ENCODE measurements at regions not wholly inside any gene's neighbourhood (a gene's known extent, or its start where the extent isn't known, plus 50 kb on each side); places are given as distances from the start of the nearest gene placed in this dataset.

DNA sequence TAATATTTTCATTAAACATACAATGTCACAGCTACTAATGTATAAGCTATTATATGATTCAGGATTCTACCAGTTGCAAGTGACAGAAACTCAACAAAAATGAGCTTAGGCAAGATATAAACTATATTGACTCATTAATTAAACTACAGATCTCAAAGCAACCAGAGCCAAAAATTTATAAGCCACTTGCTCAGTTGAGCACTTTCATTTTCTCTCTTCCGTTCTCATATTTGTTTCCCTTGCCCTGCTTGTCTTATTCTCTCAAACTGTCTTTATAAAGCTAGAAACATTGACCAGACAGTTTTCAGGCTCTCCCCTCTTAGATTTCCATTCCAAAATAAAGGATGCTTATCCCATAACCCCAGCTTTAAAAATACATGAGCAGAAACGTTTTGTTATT is 60.2 kb upstream of the DGKB start:
- no peak for FAIRE-seq

DNA sequence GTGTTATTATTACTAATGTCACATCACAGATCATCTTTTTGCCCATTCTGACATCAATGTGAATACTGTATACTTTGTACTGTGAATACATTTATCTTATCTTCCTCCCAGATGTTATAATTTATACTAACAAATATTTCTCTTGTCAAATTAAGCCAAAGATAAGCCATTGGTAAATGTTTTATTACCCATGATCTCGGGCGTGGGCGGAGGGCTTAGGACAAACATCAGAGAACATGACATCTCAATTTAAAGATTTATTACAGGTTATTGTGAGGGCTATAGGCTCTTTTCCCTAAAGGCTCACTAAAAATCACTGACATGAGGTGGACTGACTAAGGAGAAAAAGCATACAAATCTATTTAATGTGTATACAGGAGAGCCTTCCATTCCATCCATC is 58.2 kb upstream of the DGKB start:
- no peak for FAIRE-seq

DNA sequence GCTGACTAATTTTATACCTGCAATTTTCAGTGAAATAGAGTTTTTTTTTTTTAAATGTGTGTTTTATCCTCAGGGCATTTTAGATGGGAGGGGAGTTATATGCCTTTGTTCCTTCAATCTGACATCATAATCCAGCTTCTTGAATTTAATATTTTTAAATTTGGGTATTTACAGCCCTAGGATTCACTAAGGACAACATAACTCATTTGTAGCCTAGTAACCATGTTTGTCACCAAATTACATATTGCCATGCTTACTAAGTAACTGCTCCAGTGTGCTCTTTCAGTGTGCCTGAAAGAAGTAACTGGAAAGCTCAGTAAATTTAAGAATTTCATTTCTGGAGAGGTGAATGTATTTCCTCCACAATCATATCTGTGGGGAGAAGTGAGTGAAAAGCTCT is 56.8 kb upstream of the DGKB start:
- no peak for FAIRE-seq

DNA sequence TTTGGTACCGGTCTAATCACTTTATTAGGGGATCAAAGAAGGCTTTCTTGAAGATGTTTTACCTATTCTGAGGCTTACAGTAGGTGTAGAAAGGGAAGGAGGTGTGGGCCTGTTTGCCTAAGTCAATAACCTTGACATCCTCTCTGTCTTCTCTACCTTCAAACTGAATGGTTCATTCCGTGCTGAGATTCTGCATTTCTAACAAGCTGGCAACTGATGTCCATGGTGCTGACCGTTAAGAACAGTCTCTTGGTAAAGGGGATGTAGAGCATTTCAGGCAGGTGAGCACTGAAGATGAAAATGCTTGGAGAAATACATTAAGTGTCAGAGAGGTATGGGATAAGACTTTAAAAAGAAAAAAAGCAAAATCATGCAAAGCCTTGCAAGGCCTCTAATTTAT is 51.5 kb upstream of the DGKB start:
- no peak for FAIRE-seq
